ENCODE measurements at regions not wholly inside any gene's neighbourhood (a gene's known extent, or its start where the extent isn't known, plus 50 kb on each side); places are given as distances from the start of the nearest gene placed in this dataset.

DNA sequence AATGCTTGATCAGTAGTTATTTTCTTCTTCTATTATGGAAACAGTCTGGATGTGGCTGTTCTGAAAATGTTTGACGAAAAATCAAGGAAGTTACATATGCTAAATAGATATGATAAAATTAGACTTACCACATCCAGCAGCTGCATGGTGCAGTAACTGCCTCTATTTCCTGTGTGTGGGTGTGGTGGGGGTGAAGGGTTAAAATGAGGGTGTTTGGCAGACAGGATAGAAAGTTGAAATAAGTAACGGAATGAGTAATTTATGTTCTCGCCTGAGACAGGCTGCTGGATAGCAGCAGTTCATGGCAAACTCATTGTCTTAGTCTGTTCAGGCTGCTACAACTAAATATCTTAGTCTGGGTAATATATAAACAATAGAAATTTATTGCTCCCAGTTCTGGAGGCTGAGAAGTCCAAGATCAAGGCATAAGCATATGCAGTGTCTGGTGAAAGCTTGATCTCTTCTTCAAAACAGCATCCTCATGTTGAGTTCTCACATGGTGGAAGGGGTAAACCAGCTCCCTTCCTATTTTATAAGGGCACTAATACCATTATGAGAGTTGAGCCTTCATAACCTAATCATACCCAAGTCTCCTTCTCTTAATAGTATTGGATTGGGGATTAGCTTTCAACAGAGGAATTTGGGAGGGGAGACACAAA is 1248.9 kb downstream of the SLITRK5 start:
- Mint-ChIP-seq H3K9me3 (no peaks in the 10 kb centered on the region), H3K36me3 (ENCODE audit: low read depth) (no peaks in the 10 kb centered on the region), H3K4me3 (no peak overlapping the region), H3K4me1 (no peaks in the 10 kb centered on the region), H3K27me3 (ENCODE audit: low read depth, poor library complexity) (no peaks in the 10 kb centered on the region), H3K27ac (no peak overlapping the region)
- no peak for TF ChIP-seq CTCF (IDR thresholded peaks at IDR 0.05)
- no peak for DNase-seq

- H3K9me3 Mint-ChIP-seq, result no peaks in the 10 kb centered on the region
- DNase-seq, result no peak
- H3K27me3 Mint-ChIP-seq (ENCODE audit: low read depth, poor library complexity), result no peaks in the 10 kb centered on the region
- H3K27ac Mint-ChIP-seq, result no peak overlapping the region
- H3K4me1 Mint-ChIP-seq, result no peaks in the 10 kb centered on the region
- no peaks in the 10 kb centered on the region for H3K36me3 Mint-ChIP-seq (ENCODE audit: low read depth)
- TF ChIP-seq CTCF (IDR thresholded peaks at IDR 0.05), result no peak
- no peak overlapping the region for H3K4me3 Mint-ChIP-seq
These were observed 1254.8 kb downstream of the SLITRK5 start for GRCh38 chr13:88925954-88926353.

DNA sequence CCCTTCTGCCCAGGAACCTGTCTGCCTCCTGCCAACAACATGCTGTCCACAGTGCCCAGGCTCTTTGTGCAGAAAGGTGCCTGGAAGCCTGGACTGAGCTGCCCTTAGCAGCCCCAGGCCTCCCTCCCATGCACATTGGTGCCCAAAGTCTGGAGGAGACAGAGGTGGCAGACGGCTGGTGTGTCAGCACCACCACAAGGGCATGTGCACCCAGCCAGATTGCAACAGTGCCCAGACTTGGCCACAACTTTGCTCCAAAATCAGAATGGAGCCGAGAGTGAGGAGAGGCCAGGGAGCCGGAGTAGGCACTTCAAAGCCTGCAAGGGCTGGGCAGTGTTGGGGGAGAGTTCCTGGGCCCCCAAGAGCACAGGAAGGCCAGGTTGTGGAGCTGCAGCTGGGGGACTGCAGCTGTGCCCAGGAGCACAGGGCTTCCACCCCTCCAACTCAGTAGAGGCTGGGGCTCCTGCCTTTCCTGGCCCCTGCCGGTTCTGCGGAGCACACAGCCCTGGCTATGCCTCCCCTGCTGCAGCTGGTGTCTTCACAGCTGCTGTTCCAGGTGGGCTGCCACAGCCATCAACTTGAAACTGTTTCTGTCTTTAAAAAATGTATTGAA is 1255.8 kb downstream of the SLITRK5 start:
- no peak overlapping the region for H3K27ac Mint-ChIP-seq

DNA sequence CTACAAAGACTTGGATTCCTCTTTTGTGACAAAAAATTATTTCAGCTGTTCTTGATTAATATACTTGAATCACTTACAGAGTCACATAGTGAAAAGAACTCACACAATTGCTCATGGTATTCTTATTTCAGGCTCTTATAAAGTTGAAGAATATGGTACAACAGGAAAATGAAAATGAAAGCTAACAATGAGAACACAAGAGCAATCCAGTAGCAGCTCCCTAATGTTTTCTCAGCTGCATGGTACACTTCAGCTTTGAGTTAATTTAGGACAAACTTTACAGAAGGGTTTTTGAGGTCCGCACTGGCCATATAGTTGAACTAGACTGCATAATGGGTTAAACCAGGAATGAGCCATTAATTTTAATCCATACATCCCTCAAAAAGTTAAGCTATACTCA is 1261.8 kb downstream of the SLITRK5 start:
- H3K27me3 Mint-ChIP-seq (ENCODE audit: low read depth, poor library complexity), result no peaks in the 10 kb centered on the region
- TF ChIP-seq CTCF (IDR thresholded peaks at IDR 0.05), result no peak
- DNase-seq, result no peak
- H3K4me3 Mint-ChIP-seq, result no peak overlapping the region
- no peaks in the 10 kb centered on the region for H3K36me3 Mint-ChIP-seq (ENCODE audit: low read depth)
- H3K4me1 Mint-ChIP-seq, result no peaks in the 10 kb centered on the region
- H3K27ac Mint-ChIP-seq, result no peak overlapping the region
- no peaks in the 10 kb centered on the region for H3K9me3 Mint-ChIP-seq

More for the DNA sequence above, 1255.8 kb downstream of the SLITRK5 start:
- Mint-ChIP-seq H3K4me1 (no peaks in the 10 kb centered on the region), H3K9me3 (no peaks in the 10 kb centered on the region), H3K27me3 (ENCODE audit: low read depth, poor library complexity) (no peaks in the 10 kb centered on the region), H3K36me3 (ENCODE audit: low read depth) (no peaks in the 10 kb centered on the region), H3K4me3 (no peak overlapping the region)
- TF ChIP-seq CTCF (IDR thresholded peaks at IDR 0.05), result no peak
- no peak for DNase-seq

- no peaks in the 10 kb centered on the region for H3K9me3 Mint-ChIP-seq
- no peak for DNase-seq
- H3K4me3 Mint-ChIP-seq, result no peak overlapping the region
- no peaks in the 10 kb centered on the region for H3K36me3 Mint-ChIP-seq (ENCODE audit: low read depth)
- H3K27me3 Mint-ChIP-seq (ENCODE audit: low read depth, poor library complexity), result no peaks in the 10 kb centered on the region
- no peaks in the 10 kb centered on the region for H3K4me1 Mint-ChIP-seq
- no peak overlapping the region for H3K27ac Mint-ChIP-seq
- no peak for TF ChIP-seq CTCF (IDR thresholded peaks at IDR 0.05)
These were observed 1266.2 kb downstream of the SLITRK5 start for GRCh38 chr13:88937384-88937783.

- H3K4me1 Mint-ChIP-seq, result no peaks in the 10 kb centered on the region
- DNase-seq, result no peak
- no peak for TF ChIP-seq CTCF (IDR thresholded peaks at IDR 0.05)
- H3K36me3 Mint-ChIP-seq (ENCODE audit: low read depth), result no peaks in the 10 kb centered on the region
- no peaks in the 10 kb centered on the region for H3K27me3 Mint-ChIP-seq (ENCODE audit: low read depth, poor library complexity)
- no peaks in the 10 kb centered on the region for H3K9me3 Mint-ChIP-seq
- no peak overlapping the region for H3K4me3 Mint-ChIP-seq
- H3K27ac Mint-ChIP-seq, result no peak overlapping the region
These were observed 1274.6 kb downstream of the SLITRK5 start for GRCh38 chr13:88945793-88946192.
